LNCAP (cell line): ENCODE measurements at regions not wholly inside any gene's neighbourhood (a gene's known extent, or its start where the extent isn't known, plus 50 kb on each side); places are given as distances from the start of the nearest gene placed in this dataset.

Source experiments
- TF ChIP-seq, protein P1 (sequence below): fragments of 450-650 bp; IDR thresholded peaks from 2 replicates; pipeline ENCODE4 v1.5.1; 2017; ENCODE audit warnings: mild to moderate bottlenecking

DNA sequence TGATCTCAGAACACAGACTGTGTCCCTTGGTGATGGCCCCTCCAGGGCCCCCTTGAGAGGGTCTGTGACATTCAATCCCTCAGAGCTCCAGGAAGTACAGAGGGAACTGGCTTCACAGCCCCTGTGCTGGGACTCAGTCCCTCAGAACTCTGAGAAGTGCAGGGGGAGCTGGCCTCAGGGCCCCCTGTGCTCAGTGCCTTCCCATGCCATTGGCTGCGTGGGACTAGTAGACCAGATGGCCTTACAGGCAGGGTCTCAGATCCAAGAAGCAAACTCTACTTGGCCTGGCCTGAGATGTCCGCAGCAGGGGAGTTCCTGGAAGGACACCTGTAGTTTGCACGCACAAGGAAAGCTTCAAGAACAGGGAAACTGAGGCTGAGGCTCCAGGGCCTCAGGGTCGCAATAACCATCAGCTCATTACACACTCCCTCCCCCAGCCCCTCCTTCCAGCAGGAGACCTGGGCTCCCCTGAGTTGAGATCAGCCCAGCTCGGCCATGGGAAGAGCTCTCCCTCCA, 138.4 kb downstream of the BRD1 start:
- TF ChIP-seq, protein P1, sequence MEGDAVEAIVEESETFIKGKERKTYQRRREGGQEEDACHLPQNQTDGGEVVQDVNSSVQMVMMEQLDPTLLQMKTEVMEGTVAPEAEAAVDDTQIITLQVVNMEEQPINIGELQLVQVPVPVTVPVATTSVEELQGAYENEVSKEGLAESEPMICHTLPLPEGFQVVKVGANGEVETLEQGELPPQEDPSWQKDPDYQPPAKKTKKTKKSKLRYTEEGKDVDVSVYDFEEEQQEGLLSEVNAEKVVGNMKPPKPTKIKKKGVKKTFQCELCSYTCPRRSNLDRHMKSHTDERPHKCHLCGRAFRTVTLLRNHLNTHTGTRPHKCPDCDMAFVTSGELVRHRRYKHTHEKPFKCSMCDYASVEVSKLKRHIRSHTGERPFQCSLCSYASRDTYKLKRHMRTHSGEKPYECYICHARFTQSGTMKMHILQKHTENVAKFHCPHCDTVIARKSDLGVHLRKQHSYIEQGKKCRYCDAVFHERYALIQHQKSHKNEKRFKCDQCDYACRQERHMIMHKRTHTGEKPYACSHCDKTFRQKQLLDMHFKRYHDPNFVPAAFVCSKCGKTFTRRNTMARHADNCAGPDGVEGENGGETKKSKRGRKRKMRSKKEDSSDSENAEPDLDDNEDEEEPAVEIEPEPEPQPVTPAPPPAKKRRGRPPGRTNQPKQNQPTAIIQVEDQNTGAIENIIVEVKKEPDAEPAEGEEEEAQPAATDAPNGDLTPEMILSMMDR, result no peak

- TF ChIP-seq, protein P1, result no peak
Measured at GRCh38 chr22:49688516-49689254, 139.0 kb downstream of the BRD1 start.

DNA sequence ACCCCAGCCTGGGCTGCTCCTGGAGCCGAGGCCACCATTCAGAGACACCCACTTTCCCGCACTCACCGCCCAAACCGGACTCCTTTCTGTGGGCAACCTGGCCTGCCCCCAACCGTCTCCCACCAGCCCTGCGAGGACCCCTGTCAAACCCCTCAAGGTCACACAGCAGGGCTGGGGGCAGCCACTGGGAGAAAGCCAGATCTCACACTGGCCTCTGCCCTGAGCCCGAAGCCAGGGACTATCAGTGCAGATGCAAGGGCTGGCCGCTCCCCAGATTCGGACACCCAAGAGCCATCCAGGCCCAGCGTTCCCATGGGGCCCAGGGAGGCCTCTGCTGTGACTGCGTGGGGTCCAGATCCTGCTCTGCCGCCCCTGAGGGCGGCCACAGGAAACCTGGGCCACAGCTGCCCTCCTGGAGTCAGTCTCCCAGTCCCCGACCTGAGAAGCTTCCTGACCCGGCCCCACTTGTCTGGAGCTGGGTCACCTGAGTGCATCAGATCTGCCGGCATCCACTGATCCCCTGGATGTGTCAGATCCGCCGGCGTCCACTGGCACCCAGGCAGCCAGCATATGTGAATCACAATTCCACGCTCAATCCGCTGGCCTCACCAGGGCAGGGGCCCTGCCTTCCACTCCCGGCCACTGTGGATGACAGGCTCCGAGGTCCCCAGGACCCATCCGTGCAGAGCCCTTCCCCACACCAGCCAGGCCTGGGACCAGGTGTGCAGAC, 139.7 kb downstream of the BRD1 start:
- TF ChIP-seq, protein P1, result no peak

- TF ChIP-seq, protein P1, result no peak
Measured at GRCh38 chr22:49687333-49687732, 140.3 kb downstream of the BRD1 start.

- TF ChIP-seq, protein P1, result no peak
Measured at GRCh38 chr22:49686495-49687219, 141.0 kb downstream of the BRD1 start.

DNA sequence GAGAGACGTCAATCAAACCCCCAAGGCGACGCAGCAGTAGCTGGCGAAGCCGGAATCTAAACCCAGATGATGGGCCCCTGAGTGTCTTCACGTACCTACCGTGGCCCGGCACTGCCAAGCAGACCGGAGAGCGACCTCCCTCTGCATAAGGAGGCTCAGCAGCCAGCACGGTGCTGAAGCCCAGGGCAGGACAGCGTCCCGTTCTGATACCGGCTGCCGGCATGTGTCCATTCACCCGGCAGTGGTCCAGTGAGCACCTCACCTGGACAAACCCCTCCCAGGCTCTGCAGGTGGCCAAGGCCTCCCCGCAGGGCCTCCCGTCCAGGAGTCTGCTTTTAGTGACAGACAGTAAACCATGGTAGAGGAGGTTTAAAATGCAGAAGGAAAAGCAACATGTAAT, 142.0 kb downstream of the BRD1 start:
- TF ChIP-seq, protein P1, result no peak

- TF ChIP-seq, protein P1, result no peak
Measured at GRCh38 chr22:49685116-49685515, 142.6 kb downstream of the BRD1 start.
